Activated CD4-positive, alpha-beta T cell treated with anti-CD3 and anti-CD28 coated beads, Interleukin-2, Interleukin-4, amounts not matched to agents 100 ng/mL and 50 ng/mL, durations not matched to agents 16 hours and 8 hours (primary cell): ENCODE measurements at regions not wholly inside any gene's neighbourhood (a gene's known extent, or its start where the extent isn't known, plus 50 kb on each side); places are given as distances from the start of the nearest gene placed in this dataset.

Experiments
- DNase-seq: peaks from one replicate; pipeline ENCODE4 v3.0.0-alpha.2; 2020; ENCODE audit warnings: low spot score

DNA sequence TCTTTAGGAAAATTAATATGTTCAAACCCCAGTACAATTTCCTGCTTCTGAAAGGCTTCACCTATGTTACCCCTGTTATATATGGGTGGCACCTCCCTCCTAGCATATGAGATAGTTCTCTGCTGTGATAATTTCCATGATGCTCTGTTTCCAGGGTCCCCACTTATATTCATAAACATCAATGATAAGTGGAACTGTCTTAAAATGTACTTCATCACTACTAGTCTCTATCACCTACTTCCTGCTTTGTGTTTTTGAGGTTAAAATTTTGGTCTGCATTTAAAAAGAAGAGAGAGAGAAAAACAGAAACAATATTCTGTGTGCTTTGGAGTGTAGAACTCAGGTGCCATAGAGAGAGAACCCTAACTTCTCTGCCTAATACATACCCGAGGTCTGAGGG, 234.7 kb downstream of the HTR1A start:
- no peak for DNase-seq

GRCh38 chr5:63726496-63726895, 235.7 kb downstream of the HTR1A start:
- no peak for DNase-seq

- no peak for DNase-seq
Measured at GRCh38 chr5:63719147-63719546, 243.1 kb downstream of the HTR1A start.

DNA sequence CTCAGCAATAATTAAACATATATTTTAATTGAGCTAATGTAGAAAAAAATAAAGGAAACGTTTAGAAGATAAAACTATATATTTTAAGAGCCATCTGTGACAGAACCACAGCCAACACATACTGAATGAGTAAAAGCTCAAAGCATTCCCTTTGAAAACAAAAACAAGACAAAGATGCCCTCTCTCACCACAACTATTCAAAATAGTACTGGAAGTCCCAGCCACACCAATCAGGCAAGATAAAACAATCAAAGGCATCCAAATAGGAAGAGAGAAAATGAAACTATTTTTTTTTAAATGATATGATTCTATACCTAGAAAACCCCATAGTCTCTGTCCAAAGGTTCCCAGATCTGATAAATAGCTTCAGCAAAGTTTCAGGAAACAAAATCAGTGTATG, 262.0 kb downstream of the HTR1A start:
- DNase-seq, result no peak

DNA sequence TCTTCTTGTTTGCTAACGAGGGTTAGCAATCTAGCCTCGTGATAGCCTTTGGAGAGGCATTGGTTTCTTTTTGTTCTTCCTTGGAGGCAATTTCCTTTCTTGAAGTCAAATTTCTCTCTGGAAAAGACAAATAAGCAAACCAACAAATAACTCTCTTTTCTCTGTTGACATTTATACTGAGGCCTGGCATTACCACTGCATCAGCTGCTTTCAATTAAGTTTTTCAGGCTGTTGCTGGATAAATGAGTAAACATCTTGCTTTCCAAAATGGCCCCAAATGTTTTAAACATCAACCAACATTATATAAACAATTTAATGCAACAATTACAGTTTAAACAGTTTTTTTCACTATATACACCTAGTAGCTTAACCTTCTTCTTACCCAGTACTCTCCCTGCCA, 264.4 kb downstream of the HTR1A start:
- no peak for DNase-seq

GRCh38 chr5:63690546-63690945, 271.7 kb downstream of the HTR1A start:
- no peak for DNase-seq

DNA sequence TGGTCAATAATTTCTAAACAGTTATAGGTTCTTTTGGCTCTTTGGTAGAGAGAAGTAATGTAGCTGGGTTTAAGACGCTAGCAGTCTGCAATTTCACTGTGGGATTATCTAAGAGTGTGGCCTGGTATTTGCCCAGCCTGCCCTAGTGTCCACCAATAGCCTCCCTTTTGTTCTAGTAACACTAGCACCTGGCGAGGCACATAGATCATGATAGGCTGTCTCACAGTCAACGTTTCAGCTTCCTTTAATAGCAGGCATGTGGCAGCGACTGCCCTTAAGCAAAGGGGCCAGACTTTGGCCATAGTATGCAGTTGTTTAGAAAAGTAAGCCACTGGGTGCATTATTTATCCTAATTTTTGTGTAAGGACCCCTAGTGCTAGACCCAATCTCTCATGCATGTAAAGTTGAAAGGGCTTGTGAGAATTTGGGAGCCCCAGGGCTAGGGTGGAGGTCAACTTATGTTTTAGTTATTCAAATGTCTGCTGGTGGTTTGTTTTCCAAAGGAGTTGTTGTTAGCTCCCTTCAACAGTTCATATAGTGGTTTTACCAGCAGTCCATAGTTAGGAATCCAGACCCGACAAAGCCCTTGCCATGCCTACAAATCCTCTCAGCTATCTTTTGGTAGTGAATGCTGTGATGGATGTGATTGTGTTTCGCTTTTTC, 274.3 kb downstream of the HTR1A start:
- no peak for DNase-seq

DNA sequence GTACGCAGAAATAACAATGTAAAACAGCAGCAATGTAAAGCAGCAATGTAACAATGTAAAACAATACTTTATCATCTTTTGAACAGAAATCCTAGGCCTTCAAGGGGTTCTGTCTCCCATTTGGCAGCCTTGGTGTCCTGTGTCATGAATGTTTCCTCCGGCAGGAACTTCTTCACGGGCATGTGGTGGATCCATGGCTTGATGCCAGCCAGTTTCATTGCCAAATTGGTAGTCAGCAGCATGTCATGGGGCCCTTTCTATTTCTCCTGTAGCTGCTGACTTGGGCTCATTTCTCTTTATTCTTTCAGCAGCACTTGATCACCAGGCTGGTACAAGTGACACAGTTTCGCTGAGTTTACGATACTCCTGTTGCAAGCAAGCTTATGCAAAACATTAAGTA, 275.3 kb downstream of the HTR1A start:
- no peak for DNase-seq

DNA sequence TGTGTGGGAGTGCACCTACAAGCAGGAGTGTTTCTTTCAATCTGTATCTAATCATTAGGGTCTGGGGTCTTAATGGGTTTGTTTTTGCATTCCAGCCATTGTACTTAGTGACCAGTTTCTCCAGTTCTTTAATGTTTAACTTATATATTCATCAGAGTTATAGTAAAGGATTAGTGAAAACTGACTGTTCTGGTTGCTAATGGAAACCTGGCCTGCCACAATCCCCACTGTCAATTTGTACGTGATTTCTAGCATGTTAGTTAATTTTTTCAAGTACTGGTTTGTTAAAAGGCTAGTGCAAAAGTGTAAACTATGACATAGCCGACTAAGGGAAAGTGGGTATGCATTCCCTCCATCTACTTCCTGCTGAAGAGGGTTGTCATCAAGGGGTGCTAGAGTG, 276.1 kb downstream of the HTR1A start:
- no peak for DNase-seq

- no peak for DNase-seq
Measured at GRCh38 chr5:63685454-63685853, 276.8 kb downstream of the HTR1A start.

GRCh38 chr5:63674881-63675280, 287.4 kb downstream of the HTR1A start:
- DNase-seq, result no peak

GRCh38 chr5:63655043-63655442, 307.2 kb downstream of the HTR1A start:
- no peak for DNase-seq

GRCh38 chr5:63650581-63650980, 311.7 kb downstream of the HTR1A start:
- no peak for DNase-seq

GRCh38 chr5:63648376-63648775, 313.9 kb downstream of the HTR1A start:
- no peak for DNase-seq

GRCh38 chr5:63629951-63630630, 332.2 kb downstream of the HTR1A start:
- DNase-seq, result no peak

GRCh38 chr5:63613442-63613841, 348.8 kb downstream of the HTR1A start:
- DNase-seq, result no peak

GRCh38 chr5:63603996-63604395, 358.2 kb downstream of the HTR1A start:
- no peak for DNase-seq

GRCh38 chr5:63602971-63603370, 359.3 kb downstream of the HTR1A start:
- DNase-seq, result no peak

DNA sequence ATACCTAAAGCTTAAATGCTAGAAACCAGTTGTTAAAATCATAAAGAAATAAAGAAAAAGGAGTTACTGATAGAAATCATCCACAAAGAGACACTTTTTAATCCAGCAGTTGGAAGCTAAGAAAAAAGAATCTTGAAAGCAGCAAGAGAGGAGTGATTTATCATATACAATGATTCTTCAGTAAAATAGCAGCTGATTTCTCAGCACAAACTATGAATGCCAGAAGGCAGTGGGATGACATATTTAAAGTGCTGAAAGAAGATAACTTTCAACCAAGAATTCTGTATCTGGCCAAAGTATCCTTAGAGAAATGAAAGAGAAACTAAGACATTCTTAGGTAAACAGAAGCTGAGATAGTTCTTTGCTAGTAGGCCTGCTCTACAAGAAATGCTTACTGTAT, 366.0 kb downstream of the HTR1A start:
- no peak for DNase-seq

GRCh38 chr5:63573380-63573779, 388.9 kb downstream of the HTR1A start:
- no peak for DNase-seq

DNA sequence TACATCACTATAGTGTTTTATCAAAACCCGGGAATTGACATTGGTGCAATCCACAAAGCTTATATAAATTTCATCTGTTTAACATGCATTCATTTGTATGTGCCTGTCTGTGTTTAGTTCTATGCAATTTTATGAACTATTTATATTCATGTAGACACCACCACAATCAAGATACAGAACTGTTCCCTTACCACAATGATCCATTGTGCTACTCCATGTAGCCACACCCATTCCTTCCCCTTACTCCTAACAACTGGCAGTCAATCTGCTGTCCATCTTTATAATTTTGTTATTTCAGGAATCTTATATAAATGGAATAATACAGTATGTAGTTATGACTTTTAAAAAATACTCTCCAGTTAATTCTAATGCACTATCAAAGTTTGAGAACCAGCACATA, 389.5 kb downstream of the HTR1A start:
- DNase-seq, result no peak

- DNase-seq, result no peak
Measured at GRCh38 chr5:63570752-63571151, 391.5 kb downstream of the HTR1A start.

DNA sequence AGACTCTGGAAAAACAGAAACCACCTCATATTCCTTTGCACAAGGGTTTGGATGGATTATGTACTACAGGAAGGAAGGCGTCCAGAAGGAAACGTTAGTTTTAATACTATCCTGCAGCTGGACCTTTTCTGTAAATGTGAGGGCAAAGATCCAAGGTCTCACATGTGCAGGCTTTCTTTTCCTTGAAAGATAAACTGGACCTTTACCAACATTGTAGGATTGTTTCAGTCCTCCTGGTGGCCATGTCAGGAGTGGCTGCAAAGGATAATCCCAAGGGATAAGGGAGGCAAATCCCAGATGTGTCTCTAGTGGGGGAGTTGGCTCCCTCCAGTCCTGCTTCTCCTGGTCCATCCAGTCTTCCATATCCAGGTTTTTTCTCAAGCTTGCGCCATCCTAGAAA, 397.5 kb downstream of the HTR1A start:
- DNase-seq, result no peak
